PC-9 (cell line): ENCODE measurements at regions not wholly inside any gene's neighbourhood (a gene's known extent, or its start where the extent isn't known, plus 50 kb on each side); places are given as distances from the start of the nearest gene placed in this dataset.

ENCODE experiments used
- CTCF ChIP-seq: fragments of 200-600 bp; sonication (generic); conservative IDR thresholded peaks from 2 replicates; pipeline ENCODE4 v1.6.1; 2017; ENCODE audit warnings: mixed run types, antibody characterized with exemption, mild to moderate bottlenecking, moderate library complexity
- EZH2 ChIP-seq: fragments of 200-600 bp; sonication (generic); IDR thresholded peaks from 2 replicates; pipeline ENCODE4 v1.8.0; 2017; ENCODE audit warnings: antibody characterized with exemption, low read depth

GRCh38 chr3:115375362-115375761 lies 228.3 kb upstream of the ZBTB20 start:
- no peak for TF ChIP-seq EZH2
- TF ChIP-seq CTCF: no peak
